Testis (tissue), 2 donors: ENCODE measurements at regions not wholly inside any gene's neighbourhood (a gene's known extent, or its start where the extent isn't known, plus 50 kb on each side); places are given as distances from the start of the nearest gene placed in this dataset.

Source experiments
- DNase-seq: peaks from one replicate; pipeline ENCODE4 v3.0.0-alpha.2; 2019
- H3K27ac ChIP-seq, 2 donors: fragments of 200-600 bp; sonication (generic); one replicate each; pipeline ENCODE4 v1.5.1; 2019
- H3K27me3 ChIP-seq: fragments of 200-600 bp; sonication (generic); one replicate; pipeline ENCODE4 v1.5.1; 2019
- H3K36me3 ChIP-seq: fragments of 200-600 bp; sonication (generic); one replicate; pipeline ENCODE4 v1.5.1; 2017; ENCODE audit warnings: low read depth; ENCODE audit errors: missing control alignments
- H3K4me1 ChIP-seq: fragments of 200-600 bp; sonication (generic); one replicate; pipeline ENCODE4 v1.5.1; 2019
- H3K4me3 ChIP-seq, 2 donors: fragments of 200-600 bp; sonication (generic); one replicate each; pipeline ENCODE4 v1.5.1; 2017 to 2019
- H3K9me3 ChIP-seq: fragments of 200-600 bp; sonication (generic); one replicate; pipeline ENCODE4 v1.5.1; 2017
- POLR2A ChIP-seq: fragments of 450-650 bp; IDR thresholded peaks from one replicate; pipeline ENCODE4 v1.6.1; 2017; ENCODE audit warnings: antibody characterized with exemption, mild to moderate bottlenecking, moderate library complexity
- WGBS, 2 donors: methylation state at CpG; one replicate each; pipeline ENCODE4 v1.1.5; 2018; 5-methylcytosine and 5-hydroxymethylcytosine counted together
- intact Hi-C: fragments of 100-400 bp; cut with DNase I; formaldehyde crosslinking; loops from one replicate; pipeline ENCODE4 v1.15.1; 2023; ENCODE audit warnings: low total_unique reads
- TF ChIP-seq, protein P1 (sequence below), 3 experiments: fragments of 450-650 bp in 2 of 3; fragments of 200-600 bp in 1 of 3; sonication (generic) in 1 of 3; IDR thresholded peaks; one replicate each; pipeline ENCODE4 v1.5.1; 2016 to 2019; ENCODE audit warnings: antibody characterized with exemption in 3 of 3, mild to moderate bottlenecking in 2 of 3, moderate library complexity in 1 of 3

DNA sequence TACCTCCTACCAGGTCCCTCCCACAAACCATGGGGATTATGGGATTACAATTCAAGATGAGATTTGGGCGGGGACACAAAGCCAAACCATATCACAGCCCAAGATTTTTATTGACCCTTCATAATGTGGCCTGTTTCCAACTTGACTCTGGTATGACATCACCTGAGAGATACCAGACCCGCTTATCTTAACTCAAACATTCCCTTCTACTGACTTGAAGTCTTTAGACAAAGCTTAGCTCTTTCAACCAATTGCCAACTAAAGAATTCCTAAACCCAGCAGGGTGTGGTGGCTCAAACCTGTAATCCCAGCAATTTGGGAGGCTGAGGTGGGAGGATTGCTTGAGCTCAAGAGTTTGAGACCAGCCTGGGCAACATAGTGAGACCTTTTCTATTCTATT lies 67.9 kb downstream of the CLRN3 start:
- H3K4me3 ChIP-seq: no peak overlapping the region
- no peaks in the 10 kb centered on the region for H3K9me3 ChIP-seq
- intact Hi-C loops: no loop called here
- no peaks in the 10 kb centered on the region for H3K27me3 ChIP-seq
- TF ChIP-seq, protein P1, sequence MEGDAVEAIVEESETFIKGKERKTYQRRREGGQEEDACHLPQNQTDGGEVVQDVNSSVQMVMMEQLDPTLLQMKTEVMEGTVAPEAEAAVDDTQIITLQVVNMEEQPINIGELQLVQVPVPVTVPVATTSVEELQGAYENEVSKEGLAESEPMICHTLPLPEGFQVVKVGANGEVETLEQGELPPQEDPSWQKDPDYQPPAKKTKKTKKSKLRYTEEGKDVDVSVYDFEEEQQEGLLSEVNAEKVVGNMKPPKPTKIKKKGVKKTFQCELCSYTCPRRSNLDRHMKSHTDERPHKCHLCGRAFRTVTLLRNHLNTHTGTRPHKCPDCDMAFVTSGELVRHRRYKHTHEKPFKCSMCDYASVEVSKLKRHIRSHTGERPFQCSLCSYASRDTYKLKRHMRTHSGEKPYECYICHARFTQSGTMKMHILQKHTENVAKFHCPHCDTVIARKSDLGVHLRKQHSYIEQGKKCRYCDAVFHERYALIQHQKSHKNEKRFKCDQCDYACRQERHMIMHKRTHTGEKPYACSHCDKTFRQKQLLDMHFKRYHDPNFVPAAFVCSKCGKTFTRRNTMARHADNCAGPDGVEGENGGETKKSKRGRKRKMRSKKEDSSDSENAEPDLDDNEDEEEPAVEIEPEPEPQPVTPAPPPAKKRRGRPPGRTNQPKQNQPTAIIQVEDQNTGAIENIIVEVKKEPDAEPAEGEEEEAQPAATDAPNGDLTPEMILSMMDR (IDR thresholded peaks at IDR 0.05): no peak
- no peak for TF ChIP-seq POLR2A
- 82 to 96% methylated on average over 2 of the region's 2 CpGs for WGBS, 2 donors
- H3K27ac ChIP-seq: no peak overlapping the region
- no peaks in the 10 kb centered on the region for H3K4me1 ChIP-seq
- DNase-seq: no peak
- H3K36me3 ChIP-seq: no peaks in the 10 kb centered on the region

GRCh38 chr10:127826154-127826725 lies 66.5 kb downstream of the CLRN3 start:
- no peaks in the 10 kb centered on the region for H3K27me3 ChIP-seq
- H3K36me3 ChIP-seq: no peaks in the 10 kb centered on the region
- 79 to 89% methylated on average over 10 of the region's 10 CpGs for WGBS, 2 donors
- H3K27ac ChIP-seq: no peak overlapping the region
- H3K9me3 ChIP-seq: no peaks in the 10 kb centered on the region
- intact Hi-C loops: no loop called here
- TF ChIP-seq, protein P1 (IDR thresholded peaks at IDR 0.05): no peak
- no peak for TF ChIP-seq POLR2A
- H3K4me1 ChIP-seq: no peaks in the 10 kb centered on the region
- no peak overlapping the region for H3K4me3 ChIP-seq
- DNase-seq: no peak

GRCh38 chr10:127827354-127828140 lies 65.2 kb downstream of the CLRN3 start:
- no peaks in the 10 kb centered on the region for H3K4me1 ChIP-seq
- H3K27me3 ChIP-seq: no peaks in the 10 kb centered on the region
- no peak overlapping the region for H3K27ac ChIP-seq
- 65 to 85% methylated on average over 5 of the region's 6 CpGs for WGBS, 2 donors
- DNase-seq: no peak
- no peak overlapping the region for H3K4me3 ChIP-seq
- TF ChIP-seq, protein P1 (IDR thresholded peaks at IDR 0.05): no peak
- TF ChIP-seq POLR2A: no peak
- intact Hi-C loops: no loop called here
- no peaks in the 10 kb centered on the region for H3K9me3 ChIP-seq
- H3K36me3 ChIP-seq: no peaks in the 10 kb centered on the region
